H9 (cell line): ENCODE measurements at regions not wholly inside any gene's neighbourhood (a gene's known extent, or its start where the extent isn't known, plus 50 kb on each side); places are given as distances from the start of the nearest gene placed in this dataset.

Experiments
- DNase-seq: peaks from one replicate; pipeline ENCODE4 v3.0.0-alpha.2; 2017
- H2AFZ ChIP-seq: one replicate; pipeline ENCODE4 v1.6.1; 2013; ENCODE audit warnings: mild to moderate bottlenecking, low read length, control low read depth, moderate library complexity
- H2AK5ac ChIP-seq: 2 replicates; pipeline ENCODE4 v1.6.1; 2013; ENCODE audit warnings: low read length, control low read depth, mixed read lengths; ENCODE audit not compliant: insufficient read length
- H2BK120ac ChIP-seq: one replicate; pipeline ENCODE4 v1.6.1; 2013; ENCODE audit warnings: low read depth, mild to moderate bottlenecking, low read length, control low read depth, inconsistent platforms; ENCODE audit not compliant: poor library complexity, severe bottlenecking
- H2BK12ac ChIP-seq: 2 replicates; pipeline ENCODE4 v1.6.1; 2013; ENCODE audit warnings: low read length, control low read depth, mixed read lengths, low read depth; ENCODE audit not compliant: insufficient read length
- H2BK15ac ChIP-seq: 2 replicates; pipeline ENCODE4 v1.6.1; 2013; ENCODE audit warnings: low read depth, low read length, control low read depth
- H2BK20ac ChIP-seq: one replicate; pipeline ENCODE4 v1.6.1; 2013; ENCODE audit warnings: low read depth, mild to moderate bottlenecking, low read length, control low read depth, inconsistent platforms; ENCODE audit not compliant: poor library complexity, severe bottlenecking
- H2BK5ac ChIP-seq: 2 replicates; pipeline ENCODE4 v1.6.1; 2013; ENCODE audit warnings: low read length, control low read depth, mixed read lengths; ENCODE audit not compliant: insufficient read length
- H3K14ac ChIP-seq: 2 replicates; pipeline ENCODE4 v1.6.1; 2013; ENCODE audit warnings: low read length, control low read depth; ENCODE audit not compliant: insufficient read depth
- H3K18ac ChIP-seq: 2 replicates; pipeline ENCODE4 v1.6.1; 2013; ENCODE audit warnings: low read depth, mild to moderate bottlenecking, mixed read lengths, low read length, control low read depth; ENCODE audit not compliant: insufficient read length
- H3K23ac ChIP-seq: 2 replicates; pipeline ENCODE4 v1.6.1; 2013; ENCODE audit warnings: low read length, control low read depth, mixed read lengths, low read depth; ENCODE audit not compliant: insufficient read length
- H3K23me2 ChIP-seq: 2 replicates; pipeline ENCODE4 v1.6.1; 2013; ENCODE audit warnings: low read depth, mild to moderate bottlenecking, mixed read lengths, low read length, control low read depth; ENCODE audit not compliant: insufficient read length, poor library complexity, severe bottlenecking
- H3K27ac ChIP-seq: 2 replicates; pipeline ENCODE4 v1.5.1; 2013; ENCODE audit warnings: low read length, control low read depth, mixed read lengths, low read depth; ENCODE audit not compliant: insufficient read length
- H3K27me3 ChIP-seq: 2 replicates; pipeline ENCODE4 v1.6.1; 2013; ENCODE audit warnings: low read length, control low read depth, inconsistent platforms; ENCODE audit not compliant: insufficient read depth
- H3K4ac ChIP-seq: 2 replicates; pipeline ENCODE4 v1.6.1; 2013; ENCODE audit warnings: low read depth, mild to moderate bottlenecking, control low read depth, inconsistent platforms, low read length, moderate library complexity
- H3K4me1 ChIP-seq: 2 replicates; pipeline ENCODE4 v1.6.1; 2013; ENCODE audit warnings: low read length, control low read depth, inconsistent platforms; ENCODE audit not compliant: insufficient read depth
- H3K4me2 ChIP-seq: 2 replicates; pipeline ENCODE4 v1.6.1; 2013; ENCODE audit warnings: low read length, control low read depth, mixed read lengths; ENCODE audit not compliant: insufficient read length, insufficient read depth
- H3K56ac ChIP-seq: 2 replicates; pipeline ENCODE4 v1.6.1; 2013; ENCODE audit warnings: low read depth, mild to moderate bottlenecking, mixed read lengths, low read length, control low read depth; ENCODE audit not compliant: insufficient read length
- H3K79me1 ChIP-seq: 2 replicates; pipeline ENCODE4 v1.6.1; 2013; ENCODE audit warnings: low read depth, mild to moderate bottlenecking, moderate library complexity, low read length, control low read depth, inconsistent platforms; ENCODE audit not compliant: insufficient read depth, poor library complexity, severe bottlenecking
- H3K79me2 ChIP-seq: 2 replicates; pipeline ENCODE4 v1.6.1; 2013; ENCODE audit warnings: low read length, control low read depth, inconsistent platforms; ENCODE audit not compliant: insufficient read depth
- H3K9ac ChIP-seq: 2 replicates; pipeline ENCODE4 v1.6.1; 2013; ENCODE audit warnings: low read length, control low read depth, mixed read lengths; ENCODE audit not compliant: insufficient read length; ENCODE audit errors: extremely low read depth
- H3K9me3 ChIP-seq: one replicate; pipeline ENCODE4 v1.6.1; 2013; ENCODE audit warnings: low read depth, low read length, inconsistent platforms; ENCODE audit not compliant: control insufficient read depth
- H3T11ph ChIP-seq: one replicate; pipeline ENCODE4 v1.6.1; 2013; ENCODE audit warnings: mild to moderate bottlenecking, low read length, control low read depth, inconsistent platforms
- H4K20me1 ChIP-seq: one replicate; pipeline ENCODE4 v1.6.1; 2013; ENCODE audit not compliant: control insufficient read depth, insufficient read length, insufficient read depth
- H4K5ac ChIP-seq: 2 replicates; pipeline ENCODE4 v1.6.1; 2013; ENCODE audit warnings: low read depth, mild to moderate bottlenecking, mixed read lengths, low read length, control low read depth; ENCODE audit not compliant: insufficient read length
- H4K8ac ChIP-seq: replicated peaks from 2 replicates; pipeline ENCODE4 v1.6.1; 2013; ENCODE audit warnings: low read length, control low read depth, mixed read lengths, low read depth; ENCODE audit not compliant: insufficient read length
- H4K91ac ChIP-seq: 2 replicates; pipeline ENCODE4 v1.6.1; 2013; ENCODE audit warnings: low read depth, mild to moderate bottlenecking, moderate library complexity, mixed read lengths, low read length, control low read depth; ENCODE audit not compliant: insufficient read length
- H3K27ac Mint-ChIP-seq, 3 experiments: 2 replicates in 2 of 3; 3 replicates in 1 of 3; pipeline ENCODE4 v1.8.0; 2020 to 2021; ENCODE audit warnings: mixed read lengths in 3 of 3, mild to moderate bottlenecking in 1 of 3, moderate library complexity in 1 of 3
- H3K27me3 Mint-ChIP-seq: 2 replicates; pipeline ENCODE4 v1.8.0; 2021; ENCODE audit warnings: low read depth, mild to moderate bottlenecking, moderate library complexity, mixed read lengths
- H3K36me3 Mint-ChIP-seq, 3 experiments: 2 replicates in 2 of 3; 3 replicates in 1 of 3; pipeline ENCODE4 v1.8.0; 2020 to 2021; ENCODE audit warnings: low read depth in 3 of 3, mixed read lengths in 3 of 3; ENCODE audit not compliant: insufficient read depth in 1 of 3
- H3K4me1 Mint-ChIP-seq, 2 experiments: 2 replicates each; pipeline ENCODE4 v1.8.0; 2020; ENCODE audit warnings: mixed read lengths in 2 of 2
- H3K4me3 Mint-ChIP-seq, 2 experiments: 2 replicates in 1 of 2; 3 replicates in 1 of 2; pipeline ENCODE4 v1.8.0; 2020 to 2021; ENCODE audit warnings: mild to moderate bottlenecking in 2 of 2, mixed read lengths in 2 of 2, moderate library complexity in 1 of 2
- H3K9me3 Mint-ChIP-seq, 2 experiments: 2 replicates in 1 of 2; 3 replicates in 1 of 2; pipeline ENCODE4 v1.8.0; 2020; ENCODE audit warnings: mild to moderate bottlenecking in 2 of 2, mixed read lengths in 2 of 2, moderate library complexity in 1 of 2
- CTCF ChIP-seq: fragments of 200-600 bp; sonication (generic); conservative IDR thresholded peaks from 3 replicates; pipeline ENCODE4 v1.8.0; 2021; ENCODE audit warnings: antibody characterized with exemption, mild to moderate bottlenecking
- WGBS: extraction: QIAGEN DNeasy Blood & Tissue Kit; methylation state at CpG from one replicate; pipeline ENCODE4 v1.1.7; 2013; ENCODE audit warnings: missing lambda C conversion rate, low lambda C conversion rate, mixed read lengths; ENCODE audit not compliant: insufficient read length; ENCODE audit errors: extremely low coverage; 5-methylcytosine and 5-hydroxymethylcytosine counted together

- Mint-ChIP-seq H3K36me3 (no peaks in the 10 kb centered on the region), H3K4me3 (no peak overlapping the region), H3K27me3 (peaks cover 30% of the 10 kb centered on the region), H3K9me3 (no peaks in the 10 kb centered on the region), H3K4me1 (peaks cover 14 to 26% of the 10 kb centered on the region in 2 experiments), H3K27ac (no peak overlapping the region)
- H3K9ac ChIP-seq: no peak overlapping the region
- H4K20me1 ChIP-seq: no peaks in the 10 kb centered on the region
- H4K5ac ChIP-seq: no peak overlapping the region
- H3K27ac ChIP-seq: no peak overlapping the region
- DNase-seq: no peak
- no peak overlapping the region for H3T11ph ChIP-seq
- TF ChIP-seq CTCF: no peak
- no peaks in the 10 kb centered on the region for H3K79me1 ChIP-seq
- H3K4me1 ChIP-seq: no peaks in the 10 kb centered on the region; the same call in 1 of the 2 replicates
- H3K9me3 ChIP-seq: no peaks in the 10 kb centered on the region
- no peak overlapping the region for H4K91ac ChIP-seq
- no peak overlapping the region for H2BK15ac ChIP-seq
- H2BK120ac ChIP-seq: no peak overlapping the region
- no peaks in the 10 kb centered on the region; the same call in 1 of the 2 replicates for H3K27me3 ChIP-seq
- no peak overlapping the region for H2BK12ac ChIP-seq
- H3K14ac ChIP-seq: no peak overlapping the region
- no peaks in the 10 kb centered on the region for H3K79me2 ChIP-seq
- no peak overlapping the region for H2BK5ac ChIP-seq
- H3K18ac ChIP-seq: no peak overlapping the region
- no peak overlapping the region for H3K23ac ChIP-seq
- H4K8ac ChIP-seq: no peak overlapping the region
- no peak overlapping the region for H2BK20ac ChIP-seq
- H3K4ac ChIP-seq: no peak overlapping the region
- WGBS: no CpG with 5 or more reads among the region's 5 CpGs
- H3K56ac ChIP-seq: no peak overlapping the region
- no peak overlapping the region for H3K4me2 ChIP-seq
- H3K23me2 ChIP-seq: no peaks in the 10 kb centered on the region
- H2AFZ ChIP-seq: no peak overlapping the region
- no peak overlapping the region for H2AK5ac ChIP-seq
These were observed 1489.2 kb downstream of the TBC1D22A start for GRCh38 chr22:48251629-48252028.
